GM23338 (cell line): ENCODE measurements at regions not wholly inside any gene's neighbourhood (a gene's known extent, or its start where the extent isn't known, plus 50 kb on each side); places are given as distances from the start of the nearest gene placed in this dataset.

Experiments
- ATAC-seq: fragments of 200-7000 bp; cut with Tn5 transposase; 3 replicates; pipeline ENCODE4 v1.9.1; 2020
- DNase-seq: peaks from one replicate; pipeline ENCODE4 v3.0.0-alpha.2; 2015; ENCODE audit warnings: low spot score
- H2AFZ ChIP-seq: fragments of 200-600 bp; sonication (generic); 2 replicates; pipeline ENCODE4 v1.8.0; 2016; ENCODE audit warnings: antibody characterized with exemption, mild to moderate bottlenecking, moderate library complexity
- H3F3A ChIP-seq: fragments of 200-600 bp; sonication (generic); replicated peaks from 2 replicates; pipeline ENCODE4 v1.8.0; 2017; ENCODE audit warnings: antibody characterized with exemption, mixed run types, low read depth
- H3K27ac ChIP-seq: fragments of 200-600 bp; sonication (generic); 2 replicates; pipeline ENCODE4 v1.6.1; 2016; ENCODE audit warnings: low read depth
- H3K27me3 ChIP-seq: fragments of 200-600 bp; sonication (generic); 2 replicates; pipeline ENCODE4 v1.8.0; 2016; ENCODE audit warnings: mild to moderate bottlenecking, mixed run types, moderate library complexity; ENCODE audit not compliant: insufficient read depth
- H3K36me3 ChIP-seq: fragments of 200-600 bp; sonication (generic); 2 replicates; pipeline ENCODE4 v1.8.0; 2016; ENCODE audit warnings: mild to moderate bottlenecking; ENCODE audit not compliant: insufficient read depth
- H3K4me1 ChIP-seq: fragments of 200-600 bp; sonication (generic); 2 replicates; pipeline ENCODE4 v1.8.0; 2016; ENCODE audit warnings: mild to moderate bottlenecking, moderate library complexity; ENCODE audit not compliant: insufficient read depth
- H3K4me2 ChIP-seq: fragments of 200-600 bp; sonication (generic); 2 replicates; pipeline ENCODE4 v1.7.1; 2017; ENCODE audit warnings: mixed run types
- H3K4me3 ChIP-seq: fragments of 200-600 bp; sonication (generic); 2 replicates; pipeline ENCODE4 v1.6.1; 2016; ENCODE audit warnings: mixed run types
- H3K79me2 ChIP-seq: fragments of 200-600 bp; sonication (generic); replicated peaks from 2 replicates; pipeline ENCODE4 v1.8.0; 2017; ENCODE audit warnings: mild to moderate bottlenecking; ENCODE audit not compliant: insufficient read depth
- H3K9me2 ChIP-seq: fragments of 200-600 bp; sonication (generic); 2 replicates; pipeline ENCODE4 v1.8.0; 2017; ENCODE audit not compliant: insufficient read depth
- H4K20me1 ChIP-seq: fragments of 200-600 bp; sonication (generic); replicated peaks from 2 replicates; pipeline ENCODE4 v1.8.0; 2017; ENCODE audit warnings: mild to moderate bottlenecking; ENCODE audit not compliant: insufficient read depth
- H3K27ac Mint-ChIP-seq: 2 replicates; pipeline ENCODE4 v1.8.0; 2020; ENCODE audit warnings: inconsistent platforms, mild to moderate bottlenecking, moderate library complexity, mixed read lengths
- H3K27me3 Mint-ChIP-seq: 3 replicates; pipeline ENCODE4 v1.8.0; 2022; ENCODE audit warnings: low read depth, mild to moderate bottlenecking, moderate library complexity, mixed read lengths, inconsistent platforms; ENCODE audit not compliant: insufficient read depth, poor library complexity
- H3K36me3 Mint-ChIP-seq: 3 replicates; pipeline ENCODE4 v1.8.0; 2021; ENCODE audit warnings: low read depth, mild to moderate bottlenecking, inconsistent platforms, moderate library complexity, mixed read lengths
- H3K4me1 Mint-ChIP-seq: 3 replicates; pipeline ENCODE4 v1.8.0; 2020; ENCODE audit warnings: mild to moderate bottlenecking, inconsistent platforms, mixed read lengths
- H3K4me3 Mint-ChIP-seq: 3 replicates; pipeline ENCODE4 v1.8.0; 2021; ENCODE audit warnings: moderate library complexity, mild to moderate bottlenecking, inconsistent platforms, mixed read lengths
- H3K9me3 Mint-ChIP-seq: 3 replicates; pipeline ENCODE4 v1.8.0; 2020; ENCODE audit warnings: moderate library complexity, mild to moderate bottlenecking, inconsistent platforms, mixed read lengths
- CREB1 ChIP-seq: fragments of 250-450 bp; sonication (Bioruptor Pico); IDR thresholded peaks from 2 replicates; pipeline ENCODE4 v1.5.0; 2020; ENCODE audit warnings: low read depth, mild to moderate bottlenecking, moderate library complexity
- EZH2 ChIP-seq: fragments of 200-600 bp; sonication (generic); IDR thresholded peaks from one replicate; pipeline ENCODE4 v1.8.0; 2017; ENCODE audit warnings: antibody characterized with exemption, mild to moderate bottlenecking, low read depth; ENCODE audit not compliant: unreplicated experiment
- EZH2phosphoT487 ChIP-seq: fragments of 200-600 bp; sonication (generic); IDR thresholded peaks from one replicate; pipeline ENCODE4 v1.8.1; 2018; ENCODE audit warnings: antibody characterized with exemption; ENCODE audit not compliant: unreplicated experiment
- JUNB ChIP-seq: IDR thresholded peaks from one replicate; pipeline ENCODE4 v1.6.1; 2016; ENCODE audit warnings: antibody characterized with exemption; ENCODE audit not compliant: unreplicated experiment
- NANOG ChIP-seq: IDR thresholded peaks from 2 replicates; pipeline ENCODE4 v1.6.1; 2016; ENCODE audit warnings: antibody characterized with exemption, borderline replicate concordance
- POLR2AphosphoS5 ChIP-seq: IDR thresholded peaks from 2 replicates; pipeline ENCODE4 v1.6.1; 2016; ENCODE audit warnings: antibody characterized with exemption, low read depth
- STAT1 ChIP-seq: IDR thresholded peaks from one replicate; pipeline ENCODE4 v1.6.1; 2016; ENCODE audit warnings: antibody characterized with exemption; ENCODE audit not compliant: unreplicated experiment
- ZNF114 ChIP-seq: fragments of 250-450 bp; sonication (Bioruptor Pico); IDR thresholded peaks from 2 replicates; pipeline ENCODE4 v1.5.0; 2020; ENCODE audit warnings: mild to moderate bottlenecking, moderate library complexity
- ZNF331 ChIP-seq: fragments of 250-450 bp; sonication (Bioruptor Pico); IDR thresholded peaks from 2 replicates; pipeline ENCODE4 v1.5.0; 2020; ENCODE audit warnings: low read depth, mild to moderate bottlenecking, moderate library complexity
- TF ChIP-seq, protein P1 (sequence below): fragments of 250-450 bp; sonication (Bioruptor Pico); IDR thresholded peaks from 2 replicates; pipeline ENCODE4 v1.5.0; 2020; ENCODE audit warnings: mild to moderate bottlenecking, moderate library complexity
- TF ChIP-seq, protein P2 (sequence below): IDR thresholded peaks from 2 replicates; pipeline ENCODE4 v1.6.1; 2016; ENCODE audit warnings: antibody characterized with exemption
- TF ChIP-seq, protein P3 (sequence below), 2 experiments: fragments of 200-600 bp in 1 of 2; sonication (generic) in 1 of 2; conservative IDR thresholded peaks; 2 replicates each; pipeline versions ENCODE4 v1.5.1 to v1.6.1; 2016 to 2017; ENCODE audit warnings: antibody characterized with exemption in 2 of 2, low read depth in 2 of 2, mild to moderate bottlenecking in 2 of 2, moderate library complexity in 1 of 2
- TF ChIP-seq, protein P4 (sequence below): IDR thresholded peaks from one replicate; pipeline ENCODE4 v1.6.1; 2018; ENCODE audit warnings: antibody characterized with exemption; ENCODE audit not compliant: unreplicated experiment

DNA sequence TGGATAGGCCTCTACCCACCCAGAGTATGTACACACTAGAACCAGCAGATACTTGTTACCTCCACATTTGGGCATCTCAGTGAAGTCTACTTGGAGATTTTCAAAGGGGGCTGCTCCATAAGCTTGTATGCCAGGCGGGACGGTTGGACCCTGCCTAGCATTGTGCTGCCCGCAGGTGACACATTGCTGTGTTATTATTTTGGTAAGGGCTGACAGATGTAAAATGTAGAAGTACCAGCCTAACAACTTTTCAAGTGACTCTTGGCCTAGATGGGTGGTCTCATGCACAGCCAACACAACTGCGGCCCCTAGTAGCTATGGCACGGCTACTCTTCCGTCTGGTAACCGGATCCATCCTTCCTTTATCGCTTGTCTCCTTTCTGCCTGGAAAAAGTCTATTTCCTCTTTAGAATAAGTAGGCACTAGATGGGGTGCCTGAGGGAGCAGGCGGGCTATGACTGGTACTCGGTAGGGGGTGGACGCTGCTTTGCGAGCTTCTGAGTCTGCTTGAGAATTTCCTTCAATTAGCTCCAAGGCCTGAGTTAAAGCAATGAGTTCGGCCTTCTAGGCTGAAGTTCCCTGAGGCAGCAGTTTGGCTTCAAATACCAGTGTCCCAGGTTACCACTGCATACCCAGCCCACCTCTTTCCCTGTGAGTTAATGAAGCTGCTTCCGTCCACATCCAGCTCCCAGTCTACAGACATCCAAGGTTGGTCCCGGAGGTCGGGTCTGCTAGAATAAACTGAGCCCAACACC, 405.3 kb downstream of the TGFB2 start:
- no peaks in the 10 kb centered on the region for H3K4me1 ChIP-seq
- TF ChIP-seq, protein P1, sequence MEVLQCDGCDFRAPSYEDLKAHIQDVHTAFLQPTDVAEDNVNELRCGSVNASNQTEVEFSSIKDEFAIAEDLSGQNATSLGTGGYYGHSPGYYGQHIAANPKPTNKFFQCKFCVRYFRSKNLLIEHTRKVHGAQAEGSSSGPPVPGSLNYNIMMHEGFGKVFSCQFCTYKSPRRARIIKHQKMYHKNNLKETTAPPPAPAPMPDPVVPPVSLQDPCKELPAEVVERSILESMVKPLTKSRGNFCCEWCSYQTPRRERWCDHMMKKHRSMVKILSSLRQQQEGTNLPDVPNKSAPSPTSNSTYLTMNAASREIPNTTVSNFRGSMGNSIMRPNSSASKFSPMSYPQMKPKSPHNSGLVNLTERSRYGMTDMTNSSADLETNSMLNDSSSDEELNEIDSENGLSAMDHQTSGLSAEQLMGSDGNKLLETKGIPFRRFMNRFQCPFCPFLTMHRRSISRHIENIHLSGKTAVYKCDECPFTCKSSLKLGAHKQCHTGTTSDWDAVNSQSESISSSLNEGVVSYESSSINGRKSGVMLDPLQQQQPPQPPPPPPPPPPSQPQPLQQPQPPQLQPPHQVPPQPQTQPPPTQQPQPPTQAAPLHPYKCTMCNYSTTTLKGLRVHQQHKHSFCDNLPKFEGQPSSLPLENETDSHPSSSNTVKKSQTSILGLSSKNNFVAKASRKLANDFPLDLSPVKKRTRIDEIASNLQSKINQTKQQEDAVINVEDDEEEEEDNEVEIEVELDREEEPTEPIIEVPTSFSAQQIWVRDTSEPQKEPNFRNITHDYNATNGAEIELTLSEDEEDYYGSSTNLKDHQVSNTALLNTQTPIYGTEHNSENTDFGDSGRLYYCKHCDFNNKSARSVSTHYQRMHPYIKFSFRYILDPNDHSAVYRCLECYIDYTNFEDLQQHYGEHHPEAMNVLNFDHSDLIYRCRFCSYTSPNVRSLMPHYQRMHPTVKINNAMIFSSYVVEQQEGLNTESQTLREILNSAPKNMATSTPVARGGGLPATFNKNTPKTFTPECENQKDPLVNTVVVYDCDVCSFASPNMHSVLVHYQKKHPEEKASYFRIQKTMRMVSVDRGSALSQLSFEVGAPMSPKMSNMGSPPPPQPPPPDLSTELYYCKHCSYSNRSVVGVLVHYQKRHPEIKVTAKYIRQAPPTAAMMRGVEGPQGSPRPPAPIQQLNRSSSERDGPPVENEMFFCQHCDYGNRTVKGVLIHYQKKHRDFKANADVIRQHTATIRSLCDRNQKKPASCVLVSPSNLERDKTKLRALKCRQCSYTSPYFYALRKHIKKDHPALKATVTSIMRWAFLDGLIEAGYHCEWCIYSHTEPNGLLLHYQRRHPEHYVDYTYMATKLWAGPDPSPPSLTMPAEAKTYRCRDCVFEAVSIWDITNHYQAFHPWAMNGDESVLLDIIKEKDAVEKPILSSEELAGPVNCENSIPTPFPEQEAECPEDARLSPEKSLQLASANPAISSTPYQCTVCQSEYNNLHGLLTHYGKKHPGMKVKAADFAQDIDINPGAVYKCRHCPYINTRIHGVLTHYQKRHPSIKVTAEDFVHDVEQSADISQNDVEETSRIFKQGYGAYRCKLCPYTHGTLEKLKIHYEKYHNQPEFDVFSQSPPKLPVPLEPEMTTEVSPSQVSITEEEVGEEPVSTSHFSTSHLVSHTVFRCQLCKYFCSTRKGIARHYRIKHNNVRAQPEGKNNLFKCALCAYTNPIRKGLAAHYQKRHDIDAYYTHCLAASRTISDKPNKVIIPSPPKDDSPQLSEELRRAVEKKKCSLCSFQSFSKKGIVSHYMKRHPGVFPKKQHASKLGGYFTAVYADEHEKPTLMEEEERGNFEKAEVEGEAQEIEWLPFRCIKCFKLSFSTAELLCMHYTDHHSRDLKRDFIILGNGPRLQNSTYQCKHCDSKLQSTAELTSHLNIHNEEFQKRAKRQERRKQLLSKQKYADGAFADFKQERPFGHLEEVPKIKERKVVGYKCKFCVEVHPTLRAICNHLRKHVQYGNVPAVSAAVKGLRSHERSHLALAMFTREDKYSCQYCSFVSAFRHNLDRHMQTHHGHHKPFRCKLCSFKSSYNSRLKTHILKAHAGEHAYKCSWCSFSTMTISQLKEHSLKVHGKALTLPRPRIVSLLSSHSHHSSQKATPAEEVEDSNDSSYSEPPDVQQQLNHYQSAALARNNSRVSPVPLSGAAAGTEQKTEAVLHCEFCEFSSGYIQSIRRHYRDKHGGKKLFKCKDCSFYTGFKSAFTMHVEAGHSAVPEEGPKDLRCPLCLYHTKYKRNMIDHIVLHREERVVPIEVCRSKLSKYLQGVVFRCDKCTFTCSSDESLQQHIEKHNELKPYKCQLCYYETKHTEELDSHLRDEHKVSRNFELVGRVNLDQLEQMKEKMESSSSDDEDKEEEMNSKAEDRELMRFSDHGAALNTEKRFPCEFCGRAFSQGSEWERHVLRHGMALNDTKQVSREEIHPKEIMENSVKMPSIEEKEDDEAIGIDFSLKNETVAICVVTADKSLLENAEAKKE (CRISPR knock-in tag): no peak
- TF ChIP-seq EZH2 (no peak), STAT1 (no peak), ZNF114 (no peak), JUNB (no peak), CREB1 (no peak), NANOG (no peak), EZH2phosphoT487 (no peak), ZNF331 (CRISPR knock-in tag) (no peak), POLR2AphosphoS5 (no peak)
- TF ChIP-seq, protein P2, sequence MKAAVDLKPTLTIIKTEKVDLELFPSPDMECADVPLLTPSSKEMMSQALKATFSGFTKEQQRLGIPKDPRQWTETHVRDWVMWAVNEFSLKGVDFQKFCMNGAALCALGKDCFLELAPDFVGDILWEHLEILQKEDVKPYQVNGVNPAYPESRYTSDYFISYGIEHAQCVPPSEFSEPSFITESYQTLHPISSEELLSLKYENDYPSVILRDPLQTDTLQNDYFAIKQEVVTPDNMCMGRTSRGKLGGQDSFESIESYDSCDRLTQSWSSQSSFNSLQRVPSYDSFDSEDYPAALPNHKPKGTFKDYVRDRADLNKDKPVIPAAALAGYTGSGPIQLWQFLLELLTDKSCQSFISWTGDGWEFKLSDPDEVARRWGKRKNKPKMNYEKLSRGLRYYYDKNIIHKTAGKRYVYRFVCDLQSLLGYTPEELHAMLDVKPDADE: no peak
- TF ChIP-seq, protein P3, sequence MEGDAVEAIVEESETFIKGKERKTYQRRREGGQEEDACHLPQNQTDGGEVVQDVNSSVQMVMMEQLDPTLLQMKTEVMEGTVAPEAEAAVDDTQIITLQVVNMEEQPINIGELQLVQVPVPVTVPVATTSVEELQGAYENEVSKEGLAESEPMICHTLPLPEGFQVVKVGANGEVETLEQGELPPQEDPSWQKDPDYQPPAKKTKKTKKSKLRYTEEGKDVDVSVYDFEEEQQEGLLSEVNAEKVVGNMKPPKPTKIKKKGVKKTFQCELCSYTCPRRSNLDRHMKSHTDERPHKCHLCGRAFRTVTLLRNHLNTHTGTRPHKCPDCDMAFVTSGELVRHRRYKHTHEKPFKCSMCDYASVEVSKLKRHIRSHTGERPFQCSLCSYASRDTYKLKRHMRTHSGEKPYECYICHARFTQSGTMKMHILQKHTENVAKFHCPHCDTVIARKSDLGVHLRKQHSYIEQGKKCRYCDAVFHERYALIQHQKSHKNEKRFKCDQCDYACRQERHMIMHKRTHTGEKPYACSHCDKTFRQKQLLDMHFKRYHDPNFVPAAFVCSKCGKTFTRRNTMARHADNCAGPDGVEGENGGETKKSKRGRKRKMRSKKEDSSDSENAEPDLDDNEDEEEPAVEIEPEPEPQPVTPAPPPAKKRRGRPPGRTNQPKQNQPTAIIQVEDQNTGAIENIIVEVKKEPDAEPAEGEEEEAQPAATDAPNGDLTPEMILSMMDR (conservative IDR thresholded peaks at IDR 0.05; ENCODE audit: low read depth in 2 of 2): no peak
- TF ChIP-seq, protein P4, sequence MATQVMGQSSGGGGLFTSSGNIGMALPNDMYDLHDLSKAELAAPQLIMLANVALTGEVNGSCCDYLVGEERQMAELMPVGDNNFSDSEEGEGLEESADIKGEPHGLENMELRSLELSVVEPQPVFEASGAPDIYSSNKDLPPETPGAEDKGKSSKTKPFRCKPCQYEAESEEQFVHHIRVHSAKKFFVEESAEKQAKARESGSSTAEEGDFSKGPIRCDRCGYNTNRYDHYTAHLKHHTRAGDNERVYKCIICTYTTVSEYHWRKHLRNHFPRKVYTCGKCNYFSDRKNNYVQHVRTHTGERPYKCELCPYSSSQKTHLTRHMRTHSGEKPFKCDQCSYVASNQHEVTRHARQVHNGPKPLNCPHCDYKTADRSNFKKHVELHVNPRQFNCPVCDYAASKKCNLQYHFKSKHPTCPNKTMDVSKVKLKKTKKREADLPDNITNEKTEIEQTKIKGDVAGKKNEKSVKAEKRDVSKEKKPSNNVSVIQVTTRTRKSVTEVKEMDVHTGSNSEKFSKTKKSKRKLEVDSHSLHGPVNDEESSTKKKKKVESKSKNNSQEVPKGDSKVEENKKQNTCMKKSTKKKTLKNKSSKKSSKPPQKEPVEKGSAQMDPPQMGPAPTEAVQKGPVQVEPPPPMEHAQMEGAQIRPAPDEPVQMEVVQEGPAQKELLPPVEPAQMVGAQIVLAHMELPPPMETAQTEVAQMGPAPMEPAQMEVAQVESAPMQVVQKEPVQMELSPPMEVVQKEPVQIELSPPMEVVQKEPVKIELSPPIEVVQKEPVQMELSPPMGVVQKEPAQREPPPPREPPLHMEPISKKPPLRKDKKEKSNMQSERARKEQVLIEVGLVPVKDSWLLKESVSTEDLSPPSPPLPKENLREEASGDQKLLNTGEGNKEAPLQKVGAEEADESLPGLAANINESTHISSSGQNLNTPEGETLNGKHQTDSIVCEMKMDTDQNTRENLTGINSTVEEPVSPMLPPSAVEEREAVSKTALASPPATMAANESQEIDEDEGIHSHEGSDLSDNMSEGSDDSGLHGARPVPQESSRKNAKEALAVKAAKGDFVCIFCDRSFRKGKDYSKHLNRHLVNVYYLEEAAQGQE: no peak
- Mint-ChIP-seq H3K4me3 (no peak overlapping the region), H3K36me3 (peaks cover 6% of the 10 kb centered on the region; the same call in 1 of the 3 replicates), H3K4me1 (no peaks in the 10 kb centered on the region), H3K27me3 (peaks cover 4% of the 10 kb centered on the region), H3K27ac (no peak overlapping the region), H3K9me3 (peaks cover 20% of the 10 kb centered on the region; the same call in 2 of the 3 replicates)
- no peaks in the 10 kb centered on the region for H3K36me3 ChIP-seq
- DNase-seq (no peak), ATAC-seq (no peak)
- no peaks in the 10 kb centered on the region for H3K27me3 ChIP-seq
- no peaks in the 10 kb centered on the region for H3F3A ChIP-seq
- H3K27ac ChIP-seq: no peak overlapping the region
- peaks cover 13% of the 10 kb centered on the region; the same call in 1 of the 2 replicates for H3K9me2 ChIP-seq
- H2AFZ ChIP-seq: no peak overlapping the region
- no peaks in the 10 kb centered on the region for H3K79me2 ChIP-seq
- H3K4me2 ChIP-seq: no peak overlapping the region
- H4K20me1 ChIP-seq: no peaks in the 10 kb centered on the region
- no peak overlapping the region for H3K4me3 ChIP-seq
